ENCODE measurements at regions not wholly inside any gene's neighbourhood (a gene's known extent, or its start where the extent isn't known, plus 50 kb on each side); places are given as distances from the start of the nearest gene placed in this dataset.

DNA sequence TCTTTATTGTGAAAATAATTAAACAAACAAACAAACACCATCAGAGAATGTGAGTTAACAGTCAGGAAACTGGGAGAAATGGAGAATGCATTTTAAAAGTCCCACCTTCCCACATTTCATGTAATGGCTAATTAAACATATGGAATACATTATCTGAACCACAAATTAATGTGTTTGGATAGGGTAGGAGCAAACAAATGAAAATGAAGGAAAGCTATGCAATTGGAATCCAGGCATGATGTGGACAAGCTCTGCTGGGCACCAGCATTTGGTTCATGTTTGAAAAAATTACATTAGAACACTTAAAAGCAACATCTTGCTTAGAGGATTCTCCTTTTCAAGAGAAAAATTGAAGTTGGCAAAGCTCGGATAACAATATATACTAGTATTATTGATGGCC lies 628.1 kb downstream of the LMO4 start:
- TF ChIP-seq, protein P1, sequence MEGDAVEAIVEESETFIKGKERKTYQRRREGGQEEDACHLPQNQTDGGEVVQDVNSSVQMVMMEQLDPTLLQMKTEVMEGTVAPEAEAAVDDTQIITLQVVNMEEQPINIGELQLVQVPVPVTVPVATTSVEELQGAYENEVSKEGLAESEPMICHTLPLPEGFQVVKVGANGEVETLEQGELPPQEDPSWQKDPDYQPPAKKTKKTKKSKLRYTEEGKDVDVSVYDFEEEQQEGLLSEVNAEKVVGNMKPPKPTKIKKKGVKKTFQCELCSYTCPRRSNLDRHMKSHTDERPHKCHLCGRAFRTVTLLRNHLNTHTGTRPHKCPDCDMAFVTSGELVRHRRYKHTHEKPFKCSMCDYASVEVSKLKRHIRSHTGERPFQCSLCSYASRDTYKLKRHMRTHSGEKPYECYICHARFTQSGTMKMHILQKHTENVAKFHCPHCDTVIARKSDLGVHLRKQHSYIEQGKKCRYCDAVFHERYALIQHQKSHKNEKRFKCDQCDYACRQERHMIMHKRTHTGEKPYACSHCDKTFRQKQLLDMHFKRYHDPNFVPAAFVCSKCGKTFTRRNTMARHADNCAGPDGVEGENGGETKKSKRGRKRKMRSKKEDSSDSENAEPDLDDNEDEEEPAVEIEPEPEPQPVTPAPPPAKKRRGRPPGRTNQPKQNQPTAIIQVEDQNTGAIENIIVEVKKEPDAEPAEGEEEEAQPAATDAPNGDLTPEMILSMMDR (IDR thresholded peaks at IDR 0.05; ENCODE audit: low read depth, low read length, missing input control), result no peak
- no peak for TF ChIP-seq JUND (IDR thresholded peaks at IDR 0.05)
- no peak for TF ChIP-seq RXRA (IDR thresholded peaks at IDR 0.05)
- TF ChIP-seq EGR1 (IDR thresholded peaks at IDR 0.05; ENCODE audit: low read depth in 2 of 2), result no peak
- TF ChIP-seq, protein P2, sequence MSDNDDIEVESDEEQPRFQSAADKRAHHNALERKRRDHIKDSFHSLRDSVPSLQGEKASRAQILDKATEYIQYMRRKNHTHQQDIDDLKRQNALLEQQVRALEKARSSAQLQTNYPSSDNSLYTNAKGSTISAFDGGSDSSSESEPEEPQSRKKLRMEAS (IDR thresholded peaks at IDR 0.05), result no peak
- no peak for TF ChIP-seq GABPA (IDR thresholded peaks at IDR 0.05 in 1 of 2, conservative IDR thresholded peaks at IDR 0.05 in 1 of 2)
- TF ChIP-seq, protein P3, sequence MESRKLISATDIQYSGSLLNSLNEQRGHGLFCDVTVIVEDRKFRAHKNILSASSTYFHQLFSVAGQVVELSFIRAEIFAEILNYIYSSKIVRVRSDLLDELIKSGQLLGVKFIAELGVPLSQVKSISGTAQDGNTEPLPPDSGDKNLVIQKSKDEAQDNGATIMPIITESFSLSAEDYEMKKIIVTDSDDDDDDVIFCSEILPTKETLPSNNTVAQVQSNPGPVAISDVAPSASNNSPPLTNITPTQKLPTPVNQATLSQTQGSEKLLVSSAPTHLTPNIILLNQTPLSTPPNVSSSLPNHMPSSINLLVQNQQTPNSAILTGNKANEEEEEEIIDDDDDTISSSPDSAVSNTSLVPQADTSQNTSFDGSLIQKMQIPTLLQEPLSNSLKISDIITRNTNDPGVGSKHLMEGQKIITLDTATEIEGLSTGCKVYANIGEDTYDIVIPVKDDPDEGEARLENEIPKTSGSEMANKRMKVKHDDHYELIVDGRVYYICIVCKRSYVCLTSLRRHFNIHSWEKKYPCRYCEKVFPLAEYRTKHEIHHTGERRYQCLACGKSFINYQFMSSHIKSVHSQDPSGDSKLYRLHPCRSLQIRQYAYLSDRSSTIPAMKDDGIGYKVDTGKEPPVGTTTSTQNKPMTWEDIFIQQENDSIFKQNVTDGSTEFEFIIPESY (IDR thresholded peaks at IDR 0.05), result no peak
- TF ChIP-seq NR2F2 (IDR thresholded peaks at IDR 0.05), result no peak
- no peak for TF ChIP-seq HNF4A (conservative IDR thresholded peaks at IDR 0.05)
